Suprapubic skin (tissue), 4 donors: ENCODE measurements at regions not wholly inside any gene's neighbourhood (a gene's known extent, or its start where the extent isn't known, plus 50 kb on each side); places are given as distances from the start of the nearest gene placed in this dataset.

ENCODE experiments used
- DNase-seq, 2 donors: peaks; one replicate each; pipeline ENCODE4 v3.0.0-alpha.2; 2019; ENCODE audit warnings: low spot score in 2 of 2
- H3K27ac ChIP-seq: fragments of 200-600 bp; sonication (generic); one replicate; pipeline ENCODE4 v1.5.1; 2019
- H3K27me3 ChIP-seq: fragments of 200-600 bp; sonication (generic); one replicate; pipeline ENCODE4 v1.5.1; 2019
- H3K36me3 ChIP-seq: fragments of 200-600 bp; sonication (generic); one replicate; pipeline ENCODE4 v1.5.1; 2019
- H3K4me1 ChIP-seq: fragments of 200-600 bp; sonication (generic); one replicate; pipeline ENCODE4 v1.5.1; 2019
- H3K4me3 ChIP-seq: fragments of 200-600 bp; sonication (generic); one replicate; pipeline ENCODE4 v1.5.1; 2019; ENCODE audit warnings: mild to moderate bottlenecking
- H3K9me3 ChIP-seq: fragments of 200-600 bp; sonication (generic); one replicate; pipeline ENCODE4 v1.5.1; 2019
- CTCF ChIP-seq, 2 donors: fragments of 200-600 bp in 1 of 2; fragments of 450-650 bp in 1 of 2; sonication (generic) in 1 of 2; IDR thresholded peaks; one replicate each; pipeline ENCODE4 v1.5.1; 2016 to 2019; ENCODE audit warnings: antibody characterized with exemption in 2 of 2, mild to moderate bottlenecking in 1 of 2, moderate library complexity in 1 of 2
- EP300 ChIP-seq: sonication (generic); formaldehyde crosslinking; IDR thresholded peaks from one replicate; pipeline ENCODE4 v1.6.1; 2017; ENCODE audit warnings: antibody characterized with exemption
- POLR2A ChIP-seq, 2 donors: fragments of 450-650 bp; IDR thresholded peaks; one replicate each; pipeline ENCODE4 v1.6.1; 2017; ENCODE audit warnings: antibody characterized with exemption in 2 of 2, mild to moderate bottlenecking in 2 of 2, moderate library complexity in 2 of 2
- POLR2AphosphoS5 ChIP-seq, 3 donors: sonication (generic); formaldehyde crosslinking; IDR thresholded peaks; one replicate each; pipeline ENCODE4 v1.6.1; 2017; ENCODE audit warnings: antibody characterized with exemption in 3 of 3
- WGBS: methylation state at CpG from one replicate; pipeline ENCODE4 v1.1.5; 2018; 5-methylcytosine and 5-hydroxymethylcytosine counted together

GRCh38 chr13:110799246-110800236 lies 86.0 kb downstream of the ING1 start:
- Histone ChIP-seq H3K4me1 (peaks cover 11% of the 10 kb centered on the region), H3K27me3 (peaks cover 11% of the 10 kb centered on the region), H3K36me3 (no peaks in the 10 kb centered on the region), H3K27ac (peak overlapping the region; percentile 76), H3K9me3 (no peaks in the 10 kb centered on the region), H3K4me3 (peak overlapping the region; percentile 31)
- peak in 1 of 2 donors; percentile 75 for DNase-seq
- peak in 1 of 3 donors; percentile 48 for TF ChIP-seq POLR2AphosphoS5 (IDR thresholded peaks at IDR 0.05)
- TF ChIP-seq EP300, result no peak
- 46% methylated on average over 29 of the region's 30 CpGs for WGBS

GRCh38 chr13:110801044-110801443 lies 87.5 kb downstream of the ING1 start:
- H3K4me3 ChIP-seq, result no peak overlapping the region
- H3K4me1 ChIP-seq, result peaks cover 11% of the 10 kb centered on the region
- peaks cover 13% of the 10 kb centered on the region for H3K27me3 ChIP-seq
- H3K27ac ChIP-seq, result no peak overlapping the region
- no peaks in the 10 kb centered on the region for H3K9me3 ChIP-seq
- DNase-seq, result no peak
- no peaks in the 10 kb centered on the region for H3K36me3 ChIP-seq
- no peak for TF ChIP-seq EP300
- TF ChIP-seq POLR2AphosphoS5 (IDR thresholded peaks at IDR 0.05), result no peak
- no peak for TF ChIP-seq POLR2A (IDR thresholded peaks at IDR 0.05)
- no peak for TF ChIP-seq CTCF (IDR thresholded peaks at IDR 0.05)
- 61% methylated on average over 5 of the region's 7 CpGs for WGBS

- TF ChIP-seq EP300, result no peak
- no peak for TF ChIP-seq POLR2A (IDR thresholded peaks at IDR 0.05)
- TF ChIP-seq CTCF (IDR thresholded peaks at IDR 0.05), result no peak
- no peak for TF ChIP-seq POLR2AphosphoS5 (IDR thresholded peaks at IDR 0.05)
- 69% methylated on average over 5 of the region's 5 CpGs for WGBS
- no peak for DNase-seq
- Histone ChIP-seq H3K27me3 (peaks cover 11% of the 10 kb centered on the region), H3K27ac (no peak overlapping the region), H3K36me3 (no peaks in the 10 kb centered on the region), H3K4me1 (peaks cover 11% of the 10 kb centered on the region), H3K9me3 (no peaks in the 10 kb centered on the region), H3K4me3 (no peak overlapping the region)
These were observed 88.8 kb downstream of the ING1 start for GRCh38 chr13:110802260-110802659.

GRCh38 chr13:110806636-110807035 lies 93.1 kb downstream of the ING1 start:
- TF ChIP-seq POLR2A (IDR thresholded peaks at IDR 0.05) (no peak), POLR2AphosphoS5 (IDR thresholded peaks at IDR 0.05) (no peak), CTCF (IDR thresholded peaks at IDR 0.05) (no peak), EP300 (no peak)
- no peaks in the 10 kb centered on the region for H3K4me1 ChIP-seq
- DNase-seq, result no peak
- no peak overlapping the region for H3K4me3 ChIP-seq
- H3K27me3 ChIP-seq, result peaks cover 44% of the 10 kb centered on the region
- no peak overlapping the region for H3K27ac ChIP-seq
- 96% methylated on average over 4 of the region's 4 CpGs for WGBS
- H3K9me3 ChIP-seq, result no peaks in the 10 kb centered on the region
- H3K36me3 ChIP-seq, result no peaks in the 10 kb centered on the region

- no peak overlapping the region for H3K27ac ChIP-seq
- H3K4me1 ChIP-seq, result peaks cover 7% of the 10 kb centered on the region
- no peak overlapping the region for H3K4me3 ChIP-seq
- TF ChIP-seq EP300 (no peak), POLR2A (IDR thresholded peaks at IDR 0.05) (no peak), POLR2AphosphoS5 (IDR thresholded peaks at IDR 0.05) (no peak), CTCF (IDR thresholded peaks at IDR 0.05) (no peak)
- peaks cover 53% of the 10 kb centered on the region for H3K27me3 ChIP-seq
- H3K36me3 ChIP-seq, result no peaks in the 10 kb centered on the region
- no peaks in the 10 kb centered on the region for H3K9me3 ChIP-seq
- WGBS, result 100% methylated on average over 1 of the region's 1 CpG
- DNase-seq, result no peak
These were observed 94.0 kb downstream of the ING1 start for GRCh38 chr13:110807546-110807945.
